ENCODE measurements at regions not wholly inside any gene's neighbourhood (a gene's known extent, or its start where the extent isn't known, plus 50 kb on each side); places are given as distances from the start of the nearest gene placed in this dataset.

DNA sequence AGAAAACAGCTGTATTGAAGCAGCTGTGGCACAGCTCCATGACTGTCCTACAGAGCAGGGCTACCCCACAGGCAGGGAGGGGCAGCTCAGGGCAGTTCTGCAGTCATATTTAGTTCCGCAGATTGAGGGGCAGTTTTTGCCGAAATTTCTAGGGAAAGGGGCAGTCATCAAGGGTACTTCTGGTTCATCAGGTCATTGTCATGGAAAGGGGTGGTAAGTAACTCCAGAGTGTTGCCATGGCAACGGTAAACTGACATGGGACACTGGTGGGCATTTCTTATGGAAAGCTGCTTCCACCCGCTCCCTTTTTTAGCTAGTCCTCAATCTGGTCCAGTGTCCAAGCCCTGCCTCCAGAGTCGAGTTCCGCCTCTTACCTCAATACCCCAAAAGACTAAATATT is 702.8 kb downstream of the LIG4 start:
- Histone ChIP-seq H3K27me3 (no peaks in the 10 kb centered on the region), H3K4me1 (no peaks in the 10 kb centered on the region), H3K9me3 (no peaks in the 10 kb centered on the region), H3K36me3 (no peaks in the 10 kb centered on the region), H3K27ac (no peak overlapping the region), H3K4me3 (no peak overlapping the region)
- TF ChIP-seq CTCF (IDR thresholded peaks at IDR 0.05) (no peak), POLR2AphosphoS5 (IDR thresholded peaks at IDR 0.05) (no peak), POLR2A (IDR thresholded peaks at IDR 0.05) (no peak), EP300 (IDR thresholded peaks at IDR 0.05) (no peak)
- no peak for DNase-seq
- 87 to 94% (median 90%) methylated on average over 6 of the region's 6 CpGs for WGBS, 5 donors
- intact Hi-C loops (cut with DNase I; ENCODE audit: low total_unique reads) = no loop called here

GRCh38 chr13:107497661-107498060 is 717.7 kb downstream of the LIG4 start:
- Histone ChIP-seq H3K27me3 (no peaks in the 10 kb centered on the region), H3K4me1 (no peaks in the 10 kb centered on the region), H3K27ac (no peak overlapping the region), H3K9me3 (no peaks in the 10 kb centered on the region), H3K4me3 (no peak overlapping the region), H3K36me3 (no peaks in the 10 kb centered on the region)
- TF ChIP-seq POLR2AphosphoS5 (IDR thresholded peaks at IDR 0.05) (no peak), POLR2A (IDR thresholded peaks at IDR 0.05) (no peak), CTCF (IDR thresholded peaks at IDR 0.05) (no peak)
- DNase-seq = no peak
- intact Hi-C loops (cut with DNase I; ENCODE audit: low total_unique reads) = no loop called here
- WGBS, 5 donors = 41 to 53% (median 52%) methylated on average over 5 of the region's 5 CpGs

- 28 to 55% (median 40%) methylated on average over 3 of the region's 3 CpGs for WGBS, 5 donors
- intact Hi-C loops (cut with DNase I; ENCODE audit: low total_unique reads) = no loop called here
- no peak overlapping the region for H3K27ac ChIP-seq
- DNase-seq = peak in 1 of 2 donors; percentile 76
- no peaks in the 10 kb centered on the region for H3K4me1 ChIP-seq
- no peaks in the 10 kb centered on the region for H3K27me3 ChIP-seq
- H3K9me3 ChIP-seq = peaks cover 0 to 10% (median 7%) of the 10 kb centered on the region in 4 donors
- no peak overlapping the region for H3K4me3 ChIP-seq
- no peak for TF ChIP-seq EP300 (IDR thresholded peaks at IDR 0.05)
- no peak for TF ChIP-seq POLR2A (IDR thresholded peaks at IDR 0.05)
- no peak for TF ChIP-seq CTCF (IDR thresholded peaks at IDR 0.05)
- no peak for TF ChIP-seq POLR2AphosphoS5 (IDR thresholded peaks at IDR 0.05)
- no peaks in the 10 kb centered on the region for H3K36me3 ChIP-seq
Observed at GRCh38 chr13:107493266-107493665, 722.1 kb downstream of the LIG4 start.

DNA sequence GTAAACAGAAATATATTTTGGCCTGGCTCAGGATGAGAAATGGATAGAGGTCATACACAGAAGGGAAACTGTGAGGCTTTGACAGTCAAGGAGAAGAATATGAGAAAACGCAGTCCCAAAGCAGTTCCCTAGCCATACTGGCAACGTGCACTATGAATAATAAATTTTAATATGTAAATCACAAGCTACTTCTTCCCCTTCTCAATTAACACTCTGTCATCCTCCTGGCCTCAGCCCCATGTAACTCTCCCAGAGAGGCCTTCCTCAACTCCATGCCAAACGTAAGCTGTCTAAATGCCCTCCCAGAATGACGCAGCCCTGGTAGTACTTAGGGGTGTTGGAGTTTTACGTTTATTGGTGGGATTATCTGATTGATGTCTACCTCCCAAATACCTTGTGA is 732.6 kb downstream of the LIG4 start:
- Histone ChIP-seq H3K9me3 (peaks cover 0 to 4% (median 0%) of the 10 kb centered on the region in 4 donors), H3K4me3 (no peak overlapping the region), H3K27ac (no peak overlapping the region), H3K27me3 (no peaks in the 10 kb centered on the region), H3K4me1 (no peaks in the 10 kb centered on the region), H3K36me3 (no peaks in the 10 kb centered on the region)
- intact Hi-C loops (cut with DNase I; ENCODE audit: low total_unique reads) = no loop called here
- DNase-seq = no peak
- WGBS, 5 donors = 73 to 84% (median 79%) methylated on average over 5 of the region's 5 CpGs
- no peak for TF ChIP-seq CTCF (IDR thresholded peaks at IDR 0.05)
- no peak for TF ChIP-seq EP300 (IDR thresholded peaks at IDR 0.05)
- TF ChIP-seq POLR2A (IDR thresholded peaks at IDR 0.05) = no peak
- no peak for TF ChIP-seq POLR2AphosphoS5 (IDR thresholded peaks at IDR 0.05)
